ENCODE measurements at regions not wholly inside any gene's neighbourhood (a gene's known extent, or its start where the extent isn't known, plus 50 kb on each side); places are given as distances from the start of the nearest gene placed in this dataset.

- intact Hi-C loops (cut with micrococcal nuclease; ENCODE audit: unreplicated experiment) (no loop called here), in situ Hi-C loops (cut with HindIII; ENCODE audit: extremely low pct_ligation_motif_present, low pct_unique_long_range_greater_than_20kb) (no loop called here)
- no peaks in the 10 kb centered on the region for H4K20me1 ChIP-seq (ENCODE audit: insufficient read depth, low read length)
- H3K9ac ChIP-seq (ENCODE audit: insufficient read depth, low read depth, low read length), result no peak overlapping the region
- no peak overlapping the region for H2AFZ ChIP-seq (ENCODE audit: low read length)
- no peak overlapping the region for H3K4me2 ChIP-seq (ENCODE audit: low read depth, low read length)
- FAIRE-seq (no peak), ATAC-seq (no peak), DNase-seq (ENCODE audit: low spot score) (no peak)
- no peaks in the 10 kb centered on the region for H3K36me3 ChIP-seq (replicated peaks in 1 of 2; ENCODE audit: control insufficient read depth in 1 of 2, insufficient read depth in 2 of 2, low read length in 2 of 2)
- no peaks in the 10 kb centered on the region for H3K79me2 ChIP-seq (ENCODE audit: insufficient read depth, low read length)
- CTCF ChIA-PET (ENCODE audit: low intra/inter-chr PET ratio, low total read pairs), result no interaction called here
- H3K9me3 ChIP-seq (ENCODE audit: low read length), result no peaks in the 10 kb centered on the region
- H3K4me3 ChIP-seq (replicated peaks in 1 of 3; ENCODE audit: insufficient read depth in 1 of 3, low read depth in 2 of 3, low read length in 3 of 3), result no peak overlapping the region
- WGBS (ENCODE audit: low lambda C conversion rate), result 40% methylated on average over 2 of the region's 2 CpGs
- no peaks in the 10 kb centered on the region for H3K27me3 ChIP-seq (ENCODE audit: control insufficient read depth in 1 of 2, insufficient read depth in 2 of 2, low read length in 2 of 2)
- BruUV-seq (replicated peaks), result no TSS peak
- POLR2A ChIA-PET, result no interaction called here
- H3K27ac ChIP-seq (ENCODE audit: extremely low read length, insufficient read depth, low read length), result no peak overlapping the region
- no peaks in the 10 kb centered on the region for H3K4me1 ChIP-seq (ENCODE audit: insufficient read depth, low read length)
- TF ChIP-seq HIC2 (CRISPR knock-in tag; IDR thresholded peaks at IDR 0.05; ENCODE audit: low read depth) (no peak), TSC22D2 (CRISPR knock-in tag; IDR thresholded peaks at IDR 0.05; ENCODE audit: borderline replicate concordance) (no peak), LCORL (IDR thresholded peaks at IDR 0.05) (no peak), LCORL (CRISPR knock-in tag; IDR thresholded peaks at IDR 0.05) (no peak), ZNF274 (CRISPR knock-in tag; IDR thresholded peaks at IDR 0.05) (no peak), ZSCAN21 (CRISPR knock-in tag; IDR thresholded peaks at IDR 0.05; ENCODE audit: borderline replicate concordance) (no peak), MYC (CRISPR knock-in tag; IDR thresholded peaks at IDR 0.05; ENCODE audit: borderline replicate concordance) (no peak), JUND (CRISPR knock-in tag; IDR thresholded peaks at IDR 0.05) (no peak), ZNF337 (CRISPR knock-in tag; IDR thresholded peaks at IDR 0.05; ENCODE audit: borderline replicate concordance, low read depth) (no peak), SRSF4 (IDR thresholded peaks at IDR 0.05; ENCODE audit: low read depth, low read length, poor library complexity, severe bottlenecking) (no peak), REXO4 (CRISPR knock-in tag; IDR thresholded peaks at IDR 0.05; ENCODE audit: borderline replicate concordance) (no peak), ZBTB38 (CRISPR knock-in tag; IDR thresholded peaks at IDR 0.05) (no peak), SRY (CRISPR knock-in tag; IDR thresholded peaks at IDR 0.05) (no peak), TARDBP (CRISPR knock-in tag; IDR thresholded peaks at IDR 0.05) (no peak), TCF12 (IDR thresholded peaks at IDR 0.05) (no peak), TCF12 (CRISPR knock-in tag; IDR thresholded peaks at IDR 0.05) (no peak), GLMP (CRISPR knock-in tag; IDR thresholded peaks at IDR 0.05; ENCODE audit: borderline replicate concordance) (no peak), ZNF512B (CRISPR knock-in tag; IDR thresholded peaks at IDR 0.05; ENCODE audit: borderline replicate concordance) (no peak), ZNF329 (CRISPR knock-in tag; IDR thresholded peaks at IDR 0.05; ENCODE audit: low read depth) (no peak), NR2C2 (CRISPR knock-in tag; IDR thresholded peaks at IDR 0.05; ENCODE audit: borderline replicate concordance) (no peak)
These were observed 1430.4 kb upstream of the TENM3 start for GRCh38 chr4:180812783-180813182.

Measured in HepG2 (cell line).